HG02588 (cell line): ENCODE measurements at regions not wholly inside any gene's neighbourhood (a gene's known extent, or its start where the extent isn't known, plus 50 kb on each side); places are given as distances from the start of the nearest gene placed in this dataset.

ENCODE experiments used
- ATAC-seq: cut with Tn5 transposase; IDR thresholded peaks from one replicate; pipeline ENCODE4 v1.9.1; 2021; ENCODE audit warnings: mild to moderate bottlenecking, moderate library complexity; ENCODE audit not compliant: unreplicated experiment

DNA sequence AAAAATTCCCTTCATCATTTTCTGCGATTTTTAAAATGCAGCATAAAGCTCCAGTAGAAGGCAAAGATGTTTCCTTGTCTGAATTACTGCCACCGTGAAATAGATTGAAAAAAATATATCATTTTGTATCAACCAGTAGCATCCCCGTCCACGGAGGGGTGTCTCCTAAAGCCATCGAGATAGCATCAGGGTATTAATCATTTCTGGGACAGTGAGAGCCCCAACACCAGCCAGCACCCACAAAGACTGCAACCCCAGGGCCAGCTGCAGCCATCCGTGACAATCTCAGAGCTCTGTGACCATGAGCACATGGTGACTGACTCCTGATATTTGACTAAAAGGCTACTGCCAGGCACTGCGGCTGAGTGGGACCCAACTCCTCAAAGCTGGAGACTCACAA is 64.1 kb upstream of the SIX3 start:
- ATAC-seq = no peak

DNA sequence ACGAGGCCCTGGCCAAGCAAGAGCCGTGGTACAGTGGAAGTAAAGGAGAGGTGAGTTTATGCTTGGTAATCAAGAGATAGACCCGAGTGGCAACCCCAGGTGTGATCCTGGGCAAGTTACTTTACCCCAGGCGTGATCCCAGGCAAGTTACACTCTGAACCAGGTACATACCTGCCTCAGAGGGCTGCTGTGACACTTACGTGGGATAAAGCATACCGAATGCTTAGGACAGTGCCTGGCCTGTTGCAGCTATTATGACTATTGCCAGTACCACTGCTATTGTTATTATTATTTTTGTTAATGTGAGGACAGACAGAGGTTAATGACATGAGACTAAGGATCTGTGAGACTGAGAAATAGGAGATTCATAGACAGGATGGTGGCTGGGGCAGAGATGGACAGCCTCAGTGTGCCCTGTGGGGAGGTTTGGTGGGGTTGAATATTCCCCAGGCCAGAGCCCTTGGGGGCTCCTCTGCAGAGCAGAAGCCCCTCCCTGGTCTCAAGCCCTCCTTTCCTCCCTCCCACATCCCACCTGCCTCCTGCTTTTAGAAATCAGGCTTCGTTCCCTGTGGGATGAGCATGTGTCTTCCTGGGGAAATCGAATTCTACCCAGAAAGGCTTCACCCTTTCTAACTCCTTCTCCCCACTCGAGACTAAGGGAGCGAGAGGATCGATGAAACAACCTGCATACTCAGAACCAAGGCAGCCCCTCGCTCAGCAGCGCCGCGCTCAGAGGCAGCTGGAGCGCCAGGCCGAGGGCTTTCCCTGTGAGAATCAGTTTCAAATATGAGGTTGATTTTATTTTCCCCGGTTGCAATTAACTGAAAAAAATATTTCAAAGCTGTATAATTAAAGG is 62.0 kb upstream of the SIX3 start:
- no peak for ATAC-seq

DNA sequence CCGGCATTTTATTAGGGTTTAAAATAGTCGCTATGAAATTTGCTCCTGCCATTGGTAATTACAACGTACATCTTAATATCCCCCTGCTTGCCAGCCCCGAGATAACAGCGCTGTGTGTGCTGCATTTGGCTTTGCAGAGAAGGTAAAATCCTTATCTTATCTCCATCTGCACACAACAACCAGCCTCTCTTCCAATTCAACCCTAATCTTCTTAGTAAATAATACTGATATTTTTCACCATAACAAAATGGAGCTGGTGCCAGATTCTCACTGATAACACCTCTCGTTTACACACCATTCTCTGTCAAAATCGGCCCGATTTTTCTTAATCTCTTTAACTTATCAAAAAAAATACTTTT is 61.4 kb upstream of the SIX3 start:
- no peak for ATAC-seq

DNA sequence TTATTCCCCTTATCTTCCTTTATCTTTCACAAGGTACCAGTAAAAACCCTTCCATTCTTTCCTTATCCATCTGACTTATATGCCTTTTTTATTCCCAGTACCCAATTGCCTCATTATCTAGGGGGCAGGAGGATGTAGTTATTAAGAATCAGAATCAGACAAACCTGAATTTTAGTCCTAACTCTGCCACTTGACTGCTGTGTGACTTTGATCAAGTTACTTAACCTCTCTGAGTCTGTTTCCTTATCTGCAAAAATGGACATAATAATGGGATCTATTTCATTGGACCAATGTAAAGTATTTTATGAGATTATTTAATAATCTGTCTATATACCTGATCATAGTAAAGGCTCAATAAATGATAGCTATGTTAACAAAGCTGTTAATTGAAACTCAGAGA is 59.6 kb upstream of the SIX3 start:
- ATAC-seq = no peak

DNA sequence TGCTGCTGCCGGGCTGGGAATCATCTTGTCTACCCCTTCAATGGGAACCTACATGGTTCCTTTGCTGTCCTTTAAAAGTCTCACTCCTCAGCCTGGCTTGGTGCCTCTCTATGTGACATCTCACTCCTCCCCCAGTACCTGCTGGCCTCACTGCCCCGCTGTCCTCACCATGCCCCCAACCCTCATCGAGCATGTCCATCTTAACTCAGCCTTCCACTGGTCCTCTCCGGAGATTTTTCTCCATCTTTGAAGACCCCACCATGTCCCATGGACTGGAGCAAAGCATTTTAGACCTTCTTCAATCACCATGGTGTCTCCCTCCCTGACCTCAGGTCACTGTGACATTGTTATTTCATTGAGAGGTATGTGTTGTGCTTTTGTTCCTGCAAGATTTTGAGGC is 58.1 kb upstream of the SIX3 start:
- ATAC-seq = no peak

DNA sequence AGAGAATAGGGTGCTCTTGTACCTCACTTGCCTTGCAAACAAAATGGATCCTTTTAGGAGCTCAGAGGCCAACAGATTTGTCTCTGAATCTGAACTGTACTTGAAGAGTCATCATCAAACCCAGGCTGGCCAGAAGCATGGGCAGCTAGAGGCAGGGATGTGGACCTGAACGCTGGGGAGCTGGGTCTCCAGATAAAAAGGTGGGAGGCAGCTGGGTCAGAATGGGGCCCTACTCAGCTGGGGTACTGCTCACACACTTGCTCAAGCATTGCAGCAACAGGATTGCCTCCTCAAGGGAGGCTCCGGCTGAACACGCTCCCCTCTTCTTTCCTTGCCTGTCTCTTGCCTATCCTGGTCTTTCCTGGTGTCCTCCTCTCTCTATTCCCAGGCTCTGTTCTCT is 57.3 kb upstream of the SIX3 start:
- ATAC-seq = no peak

DNA sequence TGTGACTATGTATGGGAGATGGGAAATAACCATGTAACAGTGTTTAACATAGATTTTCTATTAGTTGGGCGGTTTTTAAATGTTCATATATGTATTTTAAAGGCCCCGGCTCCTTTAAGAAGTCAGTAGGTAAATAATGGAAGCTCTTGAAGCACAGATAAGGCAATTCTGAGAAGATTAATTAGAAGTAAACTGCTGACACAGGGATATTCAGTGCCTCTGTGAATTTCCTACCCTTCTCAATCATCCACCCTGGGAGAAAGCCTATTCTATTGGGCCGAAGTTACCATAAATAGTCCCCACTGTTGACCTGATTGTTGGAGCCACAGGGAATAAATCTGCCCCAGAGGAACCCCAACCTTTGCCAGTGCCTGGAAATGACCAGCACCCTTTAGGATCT is 56.8 kb upstream of the SIX3 start:
- ATAC-seq = no peak

DNA sequence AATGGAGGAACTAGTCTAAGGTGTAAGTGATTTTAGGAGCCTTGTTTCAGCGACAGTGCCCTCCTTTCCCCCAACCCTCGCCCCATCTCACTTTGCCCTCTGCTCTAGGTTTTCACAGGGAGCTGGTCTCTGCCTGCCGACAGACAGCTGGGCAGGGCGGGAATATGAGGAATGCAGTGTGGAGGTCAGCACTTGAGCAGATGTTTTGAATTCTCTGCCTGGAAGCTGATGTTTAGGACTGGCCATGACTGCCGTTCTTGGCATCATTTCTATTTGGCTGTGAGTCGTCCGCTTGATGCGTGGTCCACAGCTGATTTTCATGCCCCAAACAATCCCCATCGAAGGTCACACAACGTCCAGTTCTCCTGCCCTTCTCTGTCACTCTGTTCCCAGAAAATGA is 55.1 kb upstream of the SIX3 start:
- no peak for ATAC-seq

DNA sequence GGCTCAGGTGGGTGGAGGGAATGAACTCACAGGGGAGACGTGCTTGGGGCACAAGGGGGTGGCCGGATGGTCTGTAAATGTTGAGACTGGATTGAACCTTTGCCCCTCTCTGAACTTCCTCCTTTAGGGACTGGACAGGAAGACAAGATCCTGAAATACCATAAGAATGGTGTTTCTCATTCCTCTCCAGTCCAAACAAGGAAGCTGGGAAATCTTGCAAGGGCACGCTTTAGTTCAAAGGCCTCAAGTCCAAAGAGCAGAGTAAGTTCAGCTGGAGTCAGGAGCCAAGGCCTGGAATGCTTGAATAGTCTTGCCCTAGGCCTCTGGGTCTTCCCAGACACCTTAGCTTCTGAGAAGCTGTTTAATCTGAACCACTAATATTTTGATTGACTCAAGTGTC is 52.4 kb upstream of the SIX3 start:
- no peak for ATAC-seq
